ENCODE measurements at regions not wholly inside any gene's neighbourhood (a gene's known extent, or its start where the extent isn't known, plus 50 kb on each side); places are given as distances from the start of the nearest gene placed in this dataset.

DNA sequence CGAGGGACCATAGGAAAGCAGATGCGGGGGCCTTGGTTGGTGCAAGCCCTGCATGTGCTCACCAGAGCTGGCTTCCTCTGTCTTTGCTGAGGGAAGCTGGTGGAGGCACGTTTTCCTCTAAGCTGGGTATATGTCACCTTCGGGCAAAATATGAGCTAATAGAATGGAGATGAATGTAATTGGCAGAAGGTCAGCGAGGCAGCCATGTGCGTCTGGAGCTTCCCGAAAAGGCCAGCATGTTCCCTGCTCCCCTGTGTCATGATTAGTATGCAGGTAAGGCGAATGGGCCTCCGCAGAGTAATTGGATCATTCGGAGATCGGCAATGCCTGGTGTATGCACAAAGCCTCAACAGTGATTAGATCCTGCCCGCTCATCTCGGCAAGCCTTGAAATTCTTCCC is 806.2 kb upstream of the EEF2KMT start:
- Histone ChIP-seq H3K79me2 (ENCODE audit: low read length) (no peaks in the 10 kb centered on the region), H3K9me3 (ENCODE audit: insufficient read depth, low read length) (no peaks in the 10 kb centered on the region), H2AFZ (ENCODE audit: low read depth, low read length) (no peak overlapping the region), H3K4me2 (ENCODE audit: low read length) (no peak overlapping the region), H4K20me1 (ENCODE audit: insufficient read depth, low read length) (no peaks in the 10 kb centered on the region), H3K27ac (ENCODE audit: low read length) (no peak overlapping the region), H3K27me3 (ENCODE audit: low read depth, low read length) (no peaks in the 10 kb centered on the region), H3K36me3 (replicated peaks; ENCODE audit: low read depth, low read length) (no peaks in the 10 kb centered on the region), H3K4me1 (ENCODE audit: low read length) (no peaks in the 10 kb centered on the region), H3K4me3 (ENCODE audit: low read length) (no peak overlapping the region), H3K9ac (ENCODE audit: low read length) (no peak overlapping the region)
- TF ChIP-seq EZH2phosphoT487 (IDR thresholded peaks at IDR 0.05; ENCODE audit: low read depth) = no peak
- TF ChIP-seq, protein P1, sequence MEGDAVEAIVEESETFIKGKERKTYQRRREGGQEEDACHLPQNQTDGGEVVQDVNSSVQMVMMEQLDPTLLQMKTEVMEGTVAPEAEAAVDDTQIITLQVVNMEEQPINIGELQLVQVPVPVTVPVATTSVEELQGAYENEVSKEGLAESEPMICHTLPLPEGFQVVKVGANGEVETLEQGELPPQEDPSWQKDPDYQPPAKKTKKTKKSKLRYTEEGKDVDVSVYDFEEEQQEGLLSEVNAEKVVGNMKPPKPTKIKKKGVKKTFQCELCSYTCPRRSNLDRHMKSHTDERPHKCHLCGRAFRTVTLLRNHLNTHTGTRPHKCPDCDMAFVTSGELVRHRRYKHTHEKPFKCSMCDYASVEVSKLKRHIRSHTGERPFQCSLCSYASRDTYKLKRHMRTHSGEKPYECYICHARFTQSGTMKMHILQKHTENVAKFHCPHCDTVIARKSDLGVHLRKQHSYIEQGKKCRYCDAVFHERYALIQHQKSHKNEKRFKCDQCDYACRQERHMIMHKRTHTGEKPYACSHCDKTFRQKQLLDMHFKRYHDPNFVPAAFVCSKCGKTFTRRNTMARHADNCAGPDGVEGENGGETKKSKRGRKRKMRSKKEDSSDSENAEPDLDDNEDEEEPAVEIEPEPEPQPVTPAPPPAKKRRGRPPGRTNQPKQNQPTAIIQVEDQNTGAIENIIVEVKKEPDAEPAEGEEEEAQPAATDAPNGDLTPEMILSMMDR (IDR thresholded peaks at IDR 0.05; ENCODE audit: low read depth, low read length) = no peak

DNA sequence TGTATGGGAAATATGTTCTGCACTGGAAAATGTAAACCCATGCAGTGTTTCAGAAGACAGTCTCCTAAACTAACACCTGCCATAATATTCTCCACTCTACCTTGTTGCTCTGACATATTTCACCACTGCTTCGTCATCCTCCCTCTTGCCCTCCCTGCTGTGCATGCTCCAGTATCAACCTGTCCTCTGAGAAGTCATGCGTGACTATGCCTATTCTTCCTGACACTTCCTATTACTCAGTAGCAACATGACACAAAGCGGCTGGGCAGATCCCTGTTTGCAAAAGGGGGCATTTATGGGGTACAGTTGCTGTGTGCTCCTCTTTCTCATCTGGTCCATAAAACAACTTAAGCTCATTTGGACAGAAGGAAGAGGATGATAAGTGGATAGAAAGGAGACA is 805.6 kb upstream of the EEF2KMT start:
- TF ChIP-seq EZH2phosphoT487 (IDR thresholded peaks at IDR 0.05; ENCODE audit: low read depth) = no peak
- TF ChIP-seq, protein P1 (IDR thresholded peaks at IDR 0.05; ENCODE audit: low read depth, low read length) = no peak
- Histone ChIP-seq H2AFZ (ENCODE audit: low read depth, low read length) (no peak overlapping the region), H3K27ac (ENCODE audit: low read length) (no peak overlapping the region), H3K27me3 (ENCODE audit: low read depth, low read length) (no peaks in the 10 kb centered on the region), H3K79me2 (ENCODE audit: low read length) (no peaks in the 10 kb centered on the region), H3K4me1 (ENCODE audit: low read length) (no peaks in the 10 kb centered on the region), H3K36me3 (replicated peaks; ENCODE audit: low read depth, low read length) (no peaks in the 10 kb centered on the region), H3K4me2 (ENCODE audit: low read length) (no peak overlapping the region), H4K20me1 (ENCODE audit: insufficient read depth, low read length) (no peaks in the 10 kb centered on the region), H3K9me3 (ENCODE audit: insufficient read depth, low read length) (no peaks in the 10 kb centered on the region), H3K9ac (ENCODE audit: low read length) (no peak overlapping the region), H3K4me3 (ENCODE audit: low read length) (no peak overlapping the region)

DNA sequence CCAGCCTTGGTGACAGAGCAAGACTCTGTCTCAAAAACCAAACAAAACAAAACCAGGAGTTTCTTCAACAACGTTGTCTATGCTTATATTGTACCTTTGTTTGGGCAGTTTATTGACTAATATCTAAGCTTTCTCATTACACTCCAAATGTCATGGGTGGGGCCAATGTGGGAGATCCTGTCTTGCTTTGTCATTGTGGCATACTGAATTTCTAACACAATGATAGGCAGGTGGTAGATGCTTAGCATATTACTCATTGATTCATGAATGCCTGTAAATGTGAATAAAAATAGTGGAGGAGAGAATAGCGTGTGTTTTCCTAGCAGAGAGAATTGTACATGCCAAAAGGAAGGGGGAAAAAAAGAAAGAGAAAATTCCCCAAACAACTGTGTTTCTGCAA is 802.5 kb upstream of the EEF2KMT start:
- Histone ChIP-seq H4K20me1 (ENCODE audit: insufficient read depth, low read length) (no peaks in the 10 kb centered on the region), H3K36me3 (replicated peaks; ENCODE audit: low read depth, low read length) (no peaks in the 10 kb centered on the region), H3K27me3 (ENCODE audit: low read depth, low read length) (no peaks in the 10 kb centered on the region), H3K4me3 (ENCODE audit: low read length) (no peak overlapping the region), H3K9me3 (ENCODE audit: insufficient read depth, low read length) (no peaks in the 10 kb centered on the region), H2AFZ (ENCODE audit: low read depth, low read length) (no peak overlapping the region), H3K27ac (ENCODE audit: low read length) (no peak overlapping the region), H3K79me2 (ENCODE audit: low read length) (no peaks in the 10 kb centered on the region), H3K4me2 (ENCODE audit: low read length) (no peak overlapping the region), H3K4me1 (ENCODE audit: low read length) (no peaks in the 10 kb centered on the region), H3K9ac (ENCODE audit: low read length) (no peak overlapping the region)
- no peak for TF ChIP-seq EZH2phosphoT487 (IDR thresholded peaks at IDR 0.05; ENCODE audit: low read depth)
- TF ChIP-seq, protein P1 (IDR thresholded peaks at IDR 0.05; ENCODE audit: low read depth, low read length) = no peak

DNA sequence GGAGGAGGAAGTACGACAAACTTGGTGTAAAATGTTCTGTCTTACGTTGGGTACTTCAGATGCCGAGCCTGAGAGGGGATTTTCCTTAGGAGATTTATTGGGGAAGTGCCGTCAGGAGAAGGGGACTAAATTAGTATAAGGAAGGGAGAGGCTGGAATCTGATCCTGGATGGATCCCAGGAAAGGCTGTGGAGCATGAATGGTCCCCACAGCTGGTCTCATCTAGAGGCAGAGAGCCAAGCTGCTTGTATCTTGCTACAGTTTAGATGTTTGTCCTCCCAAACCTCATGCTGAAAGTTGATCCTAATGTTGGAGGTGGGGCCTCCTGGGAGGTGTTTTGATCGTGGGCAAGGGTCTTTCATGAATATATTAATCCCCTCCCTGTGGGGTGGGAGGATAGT is 798.4 kb upstream of the EEF2KMT start:
- Histone ChIP-seq H3K4me1 (ENCODE audit: low read length) (no peaks in the 10 kb centered on the region), H3K27ac (ENCODE audit: low read length) (no peak overlapping the region), H3K36me3 (replicated peaks; ENCODE audit: low read depth, low read length) (no peaks in the 10 kb centered on the region), H3K79me2 (ENCODE audit: low read length) (no peaks in the 10 kb centered on the region), H3K9me3 (ENCODE audit: insufficient read depth, low read length) (no peaks in the 10 kb centered on the region), H3K27me3 (ENCODE audit: low read depth, low read length) (no peaks in the 10 kb centered on the region), H4K20me1 (ENCODE audit: insufficient read depth, low read length) (no peaks in the 10 kb centered on the region), H3K4me2 (ENCODE audit: low read length) (no peak overlapping the region), H2AFZ (ENCODE audit: low read depth, low read length) (no peak overlapping the region), H3K9ac (ENCODE audit: low read length) (no peak overlapping the region), H3K4me3 (ENCODE audit: low read length) (no peak overlapping the region)
- TF ChIP-seq, protein P1 (IDR thresholded peaks at IDR 0.05; ENCODE audit: low read depth, low read length) = no peak
- no peak for TF ChIP-seq EZH2phosphoT487 (IDR thresholded peaks at IDR 0.05; ENCODE audit: low read depth)
